ENCODE measurements at regions not wholly inside any gene's neighbourhood (a gene's known extent, or its start where the extent isn't known, plus 50 kb on each side); places are given as distances from the start of the nearest gene placed in this dataset.

GRCh38 chrX:74231625-74232024, 72.4 kb upstream of the ZCCHC13 start:
- H3T11ph ChIP-seq (ENCODE audit: low read length): no peak overlapping the region
- Mint-ChIP-seq H3K27me3 (ENCODE audit: low read depth) (no peaks in the 10 kb centered on the region), H3K4me1 (peaks cover 9 to 13% of the 10 kb centered on the region in 2 experiments; a peak in 3 of 4 replicates), H3K36me3 (ENCODE audit: insufficient read depth in 1 of 3, low read depth in 3 of 3) (peaks cover 6 to 12% (median 7%) of the 10 kb centered on the region in 3 experiments; a peak in 6 of 7 replicates), H3K4me3 (no peak overlapping the region), H3K9me3 (peaks cover 0 to 2% of the 10 kb centered on the region in 2 experiments; a peak in 1 of 5 replicates), H3K27ac (peak overlapping the region in 1 of 3 experiments; percentile 57; a peak in 2 of 7 replicates)
- TF ChIP-seq, protein P1, sequence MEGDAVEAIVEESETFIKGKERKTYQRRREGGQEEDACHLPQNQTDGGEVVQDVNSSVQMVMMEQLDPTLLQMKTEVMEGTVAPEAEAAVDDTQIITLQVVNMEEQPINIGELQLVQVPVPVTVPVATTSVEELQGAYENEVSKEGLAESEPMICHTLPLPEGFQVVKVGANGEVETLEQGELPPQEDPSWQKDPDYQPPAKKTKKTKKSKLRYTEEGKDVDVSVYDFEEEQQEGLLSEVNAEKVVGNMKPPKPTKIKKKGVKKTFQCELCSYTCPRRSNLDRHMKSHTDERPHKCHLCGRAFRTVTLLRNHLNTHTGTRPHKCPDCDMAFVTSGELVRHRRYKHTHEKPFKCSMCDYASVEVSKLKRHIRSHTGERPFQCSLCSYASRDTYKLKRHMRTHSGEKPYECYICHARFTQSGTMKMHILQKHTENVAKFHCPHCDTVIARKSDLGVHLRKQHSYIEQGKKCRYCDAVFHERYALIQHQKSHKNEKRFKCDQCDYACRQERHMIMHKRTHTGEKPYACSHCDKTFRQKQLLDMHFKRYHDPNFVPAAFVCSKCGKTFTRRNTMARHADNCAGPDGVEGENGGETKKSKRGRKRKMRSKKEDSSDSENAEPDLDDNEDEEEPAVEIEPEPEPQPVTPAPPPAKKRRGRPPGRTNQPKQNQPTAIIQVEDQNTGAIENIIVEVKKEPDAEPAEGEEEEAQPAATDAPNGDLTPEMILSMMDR (conservative IDR thresholded peaks at IDR 0.05): no peak
- H3K79me1 ChIP-seq (ENCODE audit: insufficient read depth, low read depth, low read length, poor library complexity, severe bottlenecking): no peaks in the 10 kb centered on the region
- no peak overlapping the region for H2BK12ac ChIP-seq (ENCODE audit: insufficient read length, low read depth, low read length)
- H4K91ac ChIP-seq (ENCODE audit: insufficient read length, low read depth, low read length): no peak overlapping the region
- no peak overlapping the region for H2AK5ac ChIP-seq (ENCODE audit: insufficient read length, low read length)
- H3K14ac ChIP-seq (ENCODE audit: insufficient read depth, low read length): no peak overlapping the region
- no peak overlapping the region for H2BK5ac ChIP-seq (ENCODE audit: insufficient read length, low read length)
- H3K27me3 ChIP-seq (ENCODE audit: insufficient read depth, low read length): no peaks in the 10 kb centered on the region
- no peaks in the 10 kb centered on the region for H3K79me2 ChIP-seq (ENCODE audit: insufficient read depth, low read length)
- H3K4ac ChIP-seq (ENCODE audit: low read depth, low read length): no peak overlapping the region
- no peaks in the 10 kb centered on the region for H3K9me3 ChIP-seq (ENCODE audit: control insufficient read depth, low read depth, low read length)
- H3K18ac ChIP-seq (ENCODE audit: insufficient read length, low read depth, low read length): no peak overlapping the region
- no peak overlapping the region for H3K4me2 ChIP-seq (ENCODE audit: insufficient read depth, insufficient read length, low read length)
- H3K27ac ChIP-seq (ENCODE audit: insufficient read length, low read depth, low read length): no peak overlapping the region
- H3K23me2 ChIP-seq (ENCODE audit: insufficient read length, low read depth, low read length, poor library complexity, severe bottlenecking): no peaks in the 10 kb centered on the region
- no peaks in the 10 kb centered on the region for H3K4me1 ChIP-seq (ENCODE audit: insufficient read depth, low read length)
- no peak overlapping the region for H2AFZ ChIP-seq (ENCODE audit: low read length)
- no peak for DNase-seq
- H2BK20ac ChIP-seq (ENCODE audit: low read depth, low read length, poor library complexity, severe bottlenecking): no peak overlapping the region
- no peak overlapping the region for H4K5ac ChIP-seq (ENCODE audit: insufficient read length, low read depth, low read length)
- H3K9ac ChIP-seq (ENCODE audit: extremely low read depth, insufficient read length, low read length): no peak overlapping the region
- no peak overlapping the region for H3K56ac ChIP-seq (ENCODE audit: insufficient read length, low read depth, low read length)
- no peak overlapping the region for H4K8ac ChIP-seq (replicated peaks; ENCODE audit: insufficient read length, low read depth, low read length)
- WGBS (ENCODE audit: extremely low coverage, insufficient read length, low lambda C conversion rate): no CpG with 5 or more reads among the region's 5 CpGs
- H3K23ac ChIP-seq (ENCODE audit: insufficient read length, low read depth, low read length): no peak overlapping the region
- no peaks in the 10 kb centered on the region for H4K20me1 ChIP-seq (ENCODE audit: control insufficient read depth, insufficient read depth, insufficient read length)
- H2BK120ac ChIP-seq (ENCODE audit: low read depth, low read length, poor library complexity, severe bottlenecking): no peak overlapping the region
- H2BK15ac ChIP-seq (ENCODE audit: low read depth, low read length): no peak overlapping the region

Measured in H9 (cell line).